ENCODE measurements at regions not wholly inside any gene's neighbourhood (a gene's known extent, or its start where the extent isn't known, plus 50 kb on each side); places are given as distances from the start of the nearest gene placed in this dataset.

- DNase-seq (ENCODE audit: low spot score in 2 of 2) (peak; percentile 35 to 79), ATAC-seq (peak; percentile 7 to 10)
- Mint-ChIP-seq H3K27ac (peak overlapping the region in 1 of 2 donors; percentile 79), H3K36me3 (peaks cover 4 to 15% of the 10 kb centered on the region in 2 donors), H3K9me3 (peaks cover 0 to 3% of the 10 kb centered on the region in 2 donors)
These were observed 110.0 kb downstream of the KCNRG start for GRCh38 chr13:50125304-50125553.

- peak; percentile 43 to 81 for DNase-seq (ENCODE audit: low spot score in 2 of 2)
- Mint-ChIP-seq H3K27ac (peak overlapping the region; percentile 72 to 79), H3K9me3 (peaks cover 0 to 3% of the 10 kb centered on the region in 2 donors), H3K36me3 (peaks cover 4 to 15% of the 10 kb centered on the region in 2 donors)
- peak; percentile 24 to 37 for ATAC-seq
These were observed 110.5 kb downstream of the KCNRG start for GRCh38 chr13:50125554-50126262.

GRCh38 chr13:50126263-50126992 is 111.2 kb downstream of the KCNRG start:
- no peak for ATAC-seq
- Mint-ChIP-seq H3K36me3 (peaks cover 4 to 15% of the 10 kb centered on the region in 2 donors), H3K9me3 (peaks cover 0 to 3% of the 10 kb centered on the region in 2 donors), H3K27ac (peak overlapping the region; percentile 72 to 79)
- DNase-seq (ENCODE audit: low spot score in 2 of 2), result no peak

GRCh38 chr13:50126993-50127725 is 111.9 kb downstream of the KCNRG start:
- H3K27ac Mint-ChIP-seq, result peak overlapping the region in 1 of 2 donors; percentile 68
- peaks cover 0 to 3% of the 10 kb centered on the region in 2 donors for H3K9me3 Mint-ChIP-seq

GRCh38 chr13:50127726-50128291 is 112.6 kb downstream of the KCNRG start:
- Mint-ChIP-seq H3K9me3 (peaks cover 0 to 3% of the 10 kb centered on the region in 2 donors), H3K27ac (peak overlapping the region in 1 of 2 donors; percentile 68), H3K36me3 (peaks cover 2 to 20% of the 10 kb centered on the region in 2 donors)
- no peak for DNase-seq (ENCODE audit: low spot score in 2 of 2)
- ATAC-seq, result no peak

More at GRCh38 chr13:50126993-50127725, 111.9 kb downstream of the KCNRG start:
- ATAC-seq (no peak), DNase-seq (ENCODE audit: low spot score in 2 of 2) (peak in 1 of 2 donors; percentile 42)
- peaks cover 4 to 15% of the 10 kb centered on the region in 2 donors for H3K36me3 Mint-ChIP-seq

- ATAC-seq (peak in 1 of 2 donors; percentile 13), DNase-seq (ENCODE audit: low spot score in 2 of 2) (peak in 1 of 2 donors; percentile 15)
- Mint-ChIP-seq H3K36me3 (peaks cover 0 to 21% of the 10 kb centered on the region in 2 donors), H3K9me3 (peaks cover 0 to 3% of the 10 kb centered on the region in 2 donors), H3K27ac (peak overlapping the region in 1 of 2 donors; percentile 68)
These were observed 113.2 kb downstream of the KCNRG start for GRCh38 chr13:50128428-50128931.

- no peak for DNase-seq (ENCODE audit: low spot score in 2 of 2)
- H3K9me3 Mint-ChIP-seq, result peaks cover 0 to 3% of the 10 kb centered on the region in 2 donors
- no peak for ATAC-seq
- H3K36me3 Mint-ChIP-seq, result peaks cover 4 to 24% of the 10 kb centered on the region in 2 donors
- peak overlapping the region; percentile 36 to 68 for H3K27ac Mint-ChIP-seq
These were observed 113.9 kb downstream of the KCNRG start for GRCh38 chr13:50129081-50129705.

GRCh38 chr13:50129706-50130122 is 114.5 kb downstream of the KCNRG start:
- no peak for ATAC-seq

GRCh38 chr13:50130123-50130946 is 115.1 kb downstream of the KCNRG start:
- H3K27ac Mint-ChIP-seq, result peak overlapping the region in 1 of 2 donors; percentile 44
- peak in 1 of 2 donors; percentile 21 for DNase-seq (ENCODE audit: low spot score in 2 of 2)
- H3K36me3 Mint-ChIP-seq, result peaks cover 5 to 27% of the 10 kb centered on the region in 2 donors
- ATAC-seq, result peak; percentile 13 to 17
- H3K9me3 Mint-ChIP-seq, result peaks cover 0 to 3% of the 10 kb centered on the region in 2 donors

More at GRCh38 chr13:50129706-50130122, 114.5 kb downstream of the KCNRG start:
- peaks cover 0 to 3% of the 10 kb centered on the region in 2 donors for H3K9me3 Mint-ChIP-seq
- no peak for DNase-seq (ENCODE audit: low spot score in 2 of 2)
- peaks cover 5 to 27% of the 10 kb centered on the region in 2 donors for H3K36me3 Mint-ChIP-seq
- peak overlapping the region in 1 of 2 donors; percentile 68 for H3K27ac Mint-ChIP-seq

- ATAC-seq, result no peak
- Mint-ChIP-seq H3K9me3 (no peaks in the 10 kb centered on the region), H3K36me3 (peaks cover 5 to 14% of the 10 kb centered on the region in 2 donors), H3K27ac (no peak overlapping the region)
- DNase-seq (ENCODE audit: low spot score in 2 of 2), result no peak
These were observed 117.0 kb downstream of the KCNRG start for GRCh38 chr13:50131920-50132903.

- peaks cover 5 to 12% of the 10 kb centered on the region in 2 donors for H3K36me3 Mint-ChIP-seq
- no peaks in the 10 kb centered on the region for H3K9me3 Mint-ChIP-seq
- no peak for ATAC-seq
- no peak for DNase-seq (ENCODE audit: low spot score in 2 of 2)
- H3K27ac Mint-ChIP-seq, result no peak overlapping the region
These were observed 117.7 kb downstream of the KCNRG start for GRCh38 chr13:50132904-50133357.

GRCh38 chr13:50133358-50133953 is 118.2 kb downstream of the KCNRG start:
- ATAC-seq (no peak), DNase-seq (ENCODE audit: low spot score in 2 of 2) (no peak)
- H3K9me3 Mint-ChIP-seq, result no peaks in the 10 kb centered on the region
- peaks cover 5 to 12% of the 10 kb centered on the region in 2 donors for H3K36me3 Mint-ChIP-seq
- no peak overlapping the region for H3K27ac Mint-ChIP-seq

GRCh38 chr13:50136226-50136625 is 121.0 kb downstream of the KCNRG start:
- Mint-ChIP-seq H3K9me3 (no peaks in the 10 kb centered on the region), H3K36me3 (peaks cover 5 to 12% of the 10 kb centered on the region in 2 donors)

GRCh38 chr13:50136678-50137077 is 121.4 kb downstream of the KCNRG start:
- Mint-ChIP-seq H3K27ac (no peak overlapping the region), H3K36me3 (peaks cover 5 to 12% of the 10 kb centered on the region in 2 donors), H3K9me3 (no peaks in the 10 kb centered on the region)
- DNase-seq (ENCODE audit: low spot score in 2 of 2) (no peak), ATAC-seq (no peak)

More at GRCh38 chr13:50136226-50136625, 121.0 kb downstream of the KCNRG start:
- DNase-seq (ENCODE audit: low spot score in 2 of 2) (no peak), ATAC-seq (no peak)
- no peak overlapping the region for H3K27ac Mint-ChIP-seq
